DMS153 treated with DMSO at 0.1 percent for 48 hours (cell line): ENCODE measurements at regions not wholly inside any gene's neighbourhood (a gene's known extent, or its start where the extent isn't known, plus 50 kb on each side); places are given as distances from the start of the nearest gene placed in this dataset.
"Not testable (repeated sequence)": the region's sequence is repeated elsewhere in the genome, so short reads cannot be mapped to it uniquely, and the experiment has no call there.

Source experiments
- DNase-seq: peaks from one replicate; lab custom pipeline; 2025; ENCODE audit not compliant: unreplicated experiment; lab: John Stamatoyannopoulos, UW

DNA sequence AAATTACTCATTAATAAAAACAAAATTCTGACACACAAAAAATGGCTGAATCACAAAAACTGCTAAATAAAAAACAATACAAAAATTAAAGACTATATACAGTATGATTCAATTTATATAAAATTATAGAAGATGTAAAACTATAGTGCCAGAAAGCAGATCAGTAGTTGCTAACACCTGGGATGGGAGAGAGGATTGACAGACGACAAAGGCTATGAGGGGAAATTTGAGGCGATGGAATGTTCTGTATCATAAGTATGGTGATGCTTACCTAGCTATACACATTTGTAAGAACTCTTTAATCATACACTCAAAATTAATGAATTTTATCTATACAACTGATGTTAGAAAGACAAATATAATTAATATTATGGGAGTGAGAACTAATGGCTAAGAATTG lies 247.9 kb upstream of the GJE1 start:
- no peak for DNase-seq

DNA sequence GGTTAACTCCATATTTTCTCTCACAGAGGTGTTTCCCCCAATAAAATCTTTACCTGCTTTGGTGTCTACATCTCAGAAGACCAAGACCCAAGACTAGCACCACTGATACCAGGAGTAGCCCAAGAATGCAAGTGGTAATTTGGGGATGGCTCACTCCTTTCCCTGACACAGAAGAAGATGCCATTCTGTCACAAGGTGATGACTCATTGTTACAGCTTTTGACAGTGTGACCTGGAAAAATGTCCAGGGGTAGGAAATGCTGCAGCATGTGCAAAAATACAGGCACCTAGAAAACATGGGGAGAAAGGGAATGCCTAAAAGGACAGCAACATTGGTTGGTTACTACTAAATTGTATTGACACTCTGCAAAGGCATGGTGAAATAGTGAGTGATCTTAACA lies 254.0 kb upstream of the GJE1 start:
- DNase-seq, result no peak

DNA sequence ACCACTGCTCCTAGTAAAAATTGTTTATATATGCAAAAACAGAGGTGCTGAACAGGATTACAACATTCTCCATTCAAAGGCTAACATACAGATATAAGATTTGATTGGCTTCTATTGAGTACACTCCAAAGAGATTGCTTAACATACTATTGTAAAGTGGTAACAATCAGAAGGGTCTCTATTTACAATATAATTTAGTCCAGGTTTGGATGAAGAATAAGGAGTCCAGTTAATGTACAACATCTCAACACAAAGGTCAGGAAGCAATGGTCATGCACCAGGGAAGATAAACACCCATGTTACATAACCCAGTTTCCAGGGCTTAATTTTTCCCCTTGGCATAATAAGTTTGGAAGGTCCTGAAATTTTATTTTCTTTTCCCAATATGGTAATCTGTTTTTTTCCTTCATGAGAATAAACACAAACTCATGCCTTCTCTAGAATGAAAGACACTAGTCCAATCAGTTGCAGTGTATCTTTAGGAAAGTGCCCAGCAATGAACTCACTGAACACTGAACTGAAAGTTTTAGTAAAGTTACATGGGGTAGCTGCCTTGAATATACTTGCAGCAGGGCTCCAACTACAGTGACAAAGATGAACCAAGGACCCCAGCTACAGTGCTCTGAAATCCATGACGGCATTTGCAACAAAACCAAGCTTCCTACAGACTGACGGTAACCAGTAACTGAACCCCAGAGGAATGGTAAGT lies 255.3 kb upstream of the GJE1 start:
- DNase-seq, result no peak

DNA sequence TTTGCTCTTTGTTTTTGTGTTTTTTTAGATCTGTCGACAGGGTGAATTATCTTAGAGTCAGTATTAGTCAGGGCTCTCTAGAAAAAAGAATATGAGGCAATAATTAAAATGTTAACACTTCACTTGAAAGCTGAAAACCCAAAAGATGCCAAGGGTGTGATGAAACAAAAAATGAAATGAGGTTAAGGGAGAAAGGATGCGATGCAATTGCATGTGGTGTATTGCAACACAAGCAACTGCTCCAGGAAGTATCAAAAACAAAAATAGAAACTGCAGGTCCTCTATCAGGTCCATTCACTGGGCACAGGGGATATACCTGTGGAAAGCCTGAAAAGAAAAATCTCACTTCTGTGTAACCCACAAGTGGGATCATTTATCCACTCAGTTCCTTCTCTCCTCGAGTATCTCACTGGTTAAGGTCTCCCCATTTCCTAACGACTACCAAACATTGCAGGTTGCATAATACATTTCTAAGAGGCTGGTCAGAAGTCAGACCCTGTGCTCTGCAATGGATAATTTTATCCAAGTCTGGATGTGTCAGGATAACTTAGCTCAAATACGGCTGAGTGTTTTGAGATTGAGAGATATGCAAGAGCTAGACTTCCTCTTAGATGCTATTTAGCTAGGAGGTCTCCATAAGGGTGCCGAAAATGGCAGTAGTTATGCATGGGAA lies 257.7 kb upstream of the GJE1 start:
- DNase-seq, result no peak

DNA sequence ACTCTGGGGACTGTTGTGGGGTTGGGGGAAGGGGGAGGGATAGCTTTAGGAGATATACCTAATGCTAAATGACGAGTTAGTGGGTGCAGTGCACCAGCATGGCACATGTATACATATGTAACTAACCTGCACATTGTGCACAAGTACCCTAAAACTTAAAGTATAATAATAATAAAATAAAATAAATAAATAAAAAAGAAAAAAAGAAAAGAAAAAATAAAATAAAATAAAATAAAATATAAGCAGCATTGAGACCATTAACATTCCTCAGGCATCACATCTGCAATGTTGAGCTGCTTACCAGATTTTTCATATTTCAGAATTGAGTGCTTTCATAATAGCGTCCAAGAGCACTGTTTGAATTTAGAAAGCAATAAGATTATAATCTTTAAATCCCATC lies 263.2 kb upstream of the GJE1 start:
- DNase-seq, result not testable (repeated sequence)

DNA sequence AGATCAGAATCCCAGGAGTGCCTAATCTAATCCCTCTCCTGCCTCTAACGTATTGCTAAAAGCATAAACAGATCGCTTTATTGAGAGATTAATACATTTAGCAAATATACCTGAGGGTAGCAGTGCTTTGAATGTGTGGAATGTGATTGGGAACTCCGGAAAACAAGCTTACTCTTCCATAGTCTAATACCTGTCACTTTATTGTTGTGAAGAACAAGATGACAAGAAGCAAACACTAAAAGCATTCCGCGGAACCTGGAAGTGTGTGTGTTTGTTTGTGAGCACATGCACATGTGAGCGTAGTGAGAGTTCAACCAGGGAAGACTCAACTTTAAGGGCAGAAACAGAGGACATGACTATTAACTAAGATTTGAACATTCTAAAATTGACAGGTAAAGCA lies 265.0 kb upstream of the GJE1 start:
- DNase-seq, result no peak

DNA sequence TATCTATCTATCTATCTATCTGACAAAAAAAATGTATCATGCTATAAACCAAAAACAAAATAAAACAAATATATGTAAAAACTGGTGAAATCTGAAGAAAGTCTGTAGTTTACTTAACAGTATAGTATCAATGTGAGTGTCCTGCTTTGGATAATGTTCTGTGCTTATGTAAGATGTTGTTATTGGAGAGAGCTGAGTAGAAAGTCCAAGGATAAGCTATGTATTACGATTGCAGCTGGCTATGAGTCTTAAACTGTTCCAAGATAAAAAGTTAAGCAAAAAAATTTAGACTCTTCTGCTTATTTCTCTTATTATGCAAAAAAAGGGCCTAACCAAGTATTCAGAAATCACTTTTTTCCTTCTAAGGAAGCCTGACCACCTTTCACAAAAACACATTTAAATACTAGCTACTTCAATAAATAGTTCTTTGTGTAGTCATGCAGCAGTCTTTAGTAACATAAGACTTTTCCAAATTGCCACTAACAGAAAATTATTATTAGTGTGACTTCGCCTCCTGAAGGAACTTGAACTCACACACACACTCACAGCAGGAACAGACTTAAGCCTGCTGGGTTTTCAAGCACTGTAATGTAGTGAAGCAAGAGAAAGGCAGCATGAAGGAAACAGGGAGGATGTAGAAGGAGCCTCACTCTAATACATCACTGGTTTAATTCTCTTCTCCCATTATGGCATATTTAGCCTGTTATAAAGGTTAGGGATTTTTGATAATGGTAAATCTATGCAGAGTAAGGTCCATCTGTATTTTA lies 265.8 kb upstream of the GJE1 start:
- DNase-seq, result no peak

DNA sequence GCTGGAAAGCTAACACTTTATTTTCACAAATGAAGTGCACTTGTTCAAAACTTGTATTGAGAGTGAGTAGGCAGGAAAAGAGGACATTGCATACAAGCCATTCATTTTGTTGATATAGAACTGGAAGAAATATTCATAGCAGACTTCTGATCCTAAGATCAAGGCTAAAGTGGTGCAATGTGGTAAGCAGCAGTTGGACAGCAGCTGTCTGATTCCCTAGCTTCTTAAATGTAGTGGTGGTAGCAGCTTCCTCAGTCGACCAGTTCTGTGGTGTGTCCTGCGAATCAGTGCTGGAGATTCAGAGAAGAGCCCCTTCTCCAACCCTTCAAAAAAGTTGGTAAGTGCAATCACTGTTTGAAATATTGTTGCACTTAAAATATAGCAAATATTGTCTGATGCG lies 281.7 kb upstream of the GJE1 start:
- no peak for DNase-seq

DNA sequence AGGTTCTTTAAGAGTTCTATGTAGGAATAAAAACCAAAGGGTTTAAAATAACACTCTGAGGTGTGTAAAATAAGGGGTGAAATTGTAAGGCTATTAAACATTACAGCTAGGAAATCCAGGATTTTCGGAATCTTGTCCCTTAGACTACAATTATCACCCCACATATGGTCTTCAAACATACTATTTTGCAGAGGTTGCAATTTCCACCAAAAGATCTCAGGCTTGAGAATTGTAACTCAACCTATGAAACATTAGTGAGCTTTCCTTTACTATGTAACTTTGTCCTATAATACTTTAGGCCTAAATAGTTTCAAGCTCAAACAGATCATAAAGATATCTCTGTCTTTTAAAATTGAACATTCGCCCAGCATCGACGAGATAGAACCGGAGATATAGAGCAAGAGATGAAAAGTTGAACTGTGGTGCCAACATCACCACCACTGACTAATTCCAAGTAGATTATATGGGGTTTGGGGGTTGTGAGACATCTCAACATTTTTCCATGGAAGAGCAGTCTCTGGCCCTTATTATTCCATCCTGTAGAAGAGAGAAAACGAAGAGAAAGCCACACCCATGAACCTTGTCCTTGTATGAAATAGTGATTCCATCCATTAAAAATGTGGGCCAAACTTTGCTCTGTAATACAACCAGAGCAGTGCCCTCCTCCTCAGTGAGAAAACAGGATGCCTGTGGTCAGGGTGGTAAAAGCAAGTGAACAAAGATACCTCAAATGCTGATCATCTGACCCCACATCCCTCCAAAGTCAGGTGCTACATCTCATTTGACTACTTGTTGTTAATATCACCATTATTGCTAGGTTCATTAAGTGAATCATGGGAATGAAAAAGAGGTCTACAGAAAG lies 284.5 kb upstream of the GJE1 start:
- no peak for DNase-seq

DNA sequence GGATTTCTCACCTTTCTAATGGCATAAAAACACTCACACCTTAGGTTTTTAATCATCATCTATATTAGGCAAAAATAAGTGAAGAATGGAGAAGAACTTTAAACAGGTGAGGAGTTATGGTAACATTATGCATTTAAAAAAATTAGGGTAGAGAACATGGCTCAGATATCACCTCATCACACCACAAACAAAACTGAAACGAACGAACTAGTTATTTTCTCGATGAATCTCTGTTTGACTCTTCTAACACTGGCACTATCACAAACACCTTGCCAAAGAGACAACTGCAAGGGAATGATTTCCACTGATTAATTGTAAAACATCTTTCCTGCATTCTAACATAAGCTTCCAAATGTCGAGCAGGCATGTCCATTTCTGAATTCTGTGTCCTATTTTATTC lies 286.1 kb upstream of the GJE1 start:
- no peak for DNase-seq

DNA sequence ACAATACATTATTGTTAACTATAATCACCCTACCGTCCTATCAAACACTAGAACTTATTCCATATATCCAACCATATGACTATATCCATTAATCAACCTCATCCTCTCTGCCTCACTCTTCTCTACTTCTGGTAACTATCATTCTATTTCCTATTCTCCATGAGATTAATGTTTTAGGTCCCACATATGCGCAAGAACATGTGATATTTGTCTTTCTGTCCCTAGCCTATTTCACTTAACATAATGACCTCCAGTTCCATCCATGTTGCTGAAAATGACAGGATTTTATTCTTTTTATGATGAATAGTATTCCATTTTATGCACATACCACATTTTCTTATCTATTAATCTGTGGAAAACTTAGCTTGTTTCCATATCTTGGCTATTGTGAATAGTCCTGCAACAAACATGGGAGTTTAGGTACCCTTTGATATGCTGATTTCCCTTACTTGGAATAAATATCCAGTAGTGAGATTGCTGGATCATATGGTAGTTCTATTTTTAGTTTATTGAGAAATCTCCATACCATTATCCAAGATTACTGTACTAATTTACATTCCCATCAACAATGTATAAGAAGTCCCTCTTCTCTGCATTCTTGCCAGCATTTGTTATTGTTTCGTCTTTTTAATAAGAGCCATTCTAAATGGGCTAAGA lies 289.4 kb upstream of the GJE1 start:
- DNase-seq, result no peak

DNA sequence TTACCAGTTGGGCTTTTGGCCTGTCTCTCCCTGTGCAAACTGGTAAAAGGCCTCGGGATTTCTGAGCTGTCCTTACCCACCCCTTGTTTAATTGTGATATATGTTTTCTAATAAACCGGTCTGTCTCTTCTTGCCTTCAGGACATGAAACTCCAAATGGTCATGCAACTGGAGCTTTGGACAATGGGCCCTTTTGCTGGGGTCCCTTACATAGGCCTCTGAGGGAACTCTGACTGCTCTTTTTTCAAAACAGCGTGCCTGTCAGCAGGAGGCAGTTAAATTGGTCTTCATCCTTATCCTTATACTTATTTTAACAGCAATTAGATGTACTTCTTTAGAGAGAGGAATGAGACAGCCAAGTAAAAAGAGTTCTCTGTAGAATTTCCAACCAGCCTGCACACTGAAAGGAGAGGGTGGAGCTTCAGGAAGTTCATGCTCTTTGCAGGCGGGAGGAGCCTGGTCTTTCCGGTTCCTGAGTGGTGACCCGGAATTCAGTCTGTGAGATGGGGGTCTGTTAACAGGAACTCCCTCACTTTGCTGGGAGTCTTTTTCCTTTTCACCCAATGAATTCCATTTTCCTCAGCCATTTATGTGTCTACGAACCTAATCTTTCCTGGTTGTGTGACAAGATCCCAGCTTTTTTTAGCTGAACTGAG lies 299.6 kb upstream of the GJE1 start:
- DNase-seq, result no peak

DNA sequence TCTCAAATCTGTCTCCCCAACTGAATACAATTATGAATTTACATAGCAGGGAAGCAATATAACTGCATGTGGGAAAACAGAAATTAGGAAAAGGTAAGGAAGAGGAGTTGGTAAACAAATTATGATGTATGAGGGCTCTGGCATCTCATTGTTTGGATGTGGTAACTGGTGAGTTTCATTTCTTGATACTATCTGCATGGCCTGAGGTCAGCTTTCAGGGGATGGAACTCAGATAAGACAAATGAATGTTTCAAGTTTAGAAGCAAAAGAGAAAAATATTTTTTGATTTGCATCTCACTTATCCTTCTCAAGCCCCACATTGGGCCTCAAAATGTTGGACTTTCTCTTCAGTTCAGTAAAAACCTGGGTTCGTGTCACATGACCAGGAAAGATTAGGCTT lies 302.2 kb upstream of the GJE1 start:
- DNase-seq, result no peak

DNA sequence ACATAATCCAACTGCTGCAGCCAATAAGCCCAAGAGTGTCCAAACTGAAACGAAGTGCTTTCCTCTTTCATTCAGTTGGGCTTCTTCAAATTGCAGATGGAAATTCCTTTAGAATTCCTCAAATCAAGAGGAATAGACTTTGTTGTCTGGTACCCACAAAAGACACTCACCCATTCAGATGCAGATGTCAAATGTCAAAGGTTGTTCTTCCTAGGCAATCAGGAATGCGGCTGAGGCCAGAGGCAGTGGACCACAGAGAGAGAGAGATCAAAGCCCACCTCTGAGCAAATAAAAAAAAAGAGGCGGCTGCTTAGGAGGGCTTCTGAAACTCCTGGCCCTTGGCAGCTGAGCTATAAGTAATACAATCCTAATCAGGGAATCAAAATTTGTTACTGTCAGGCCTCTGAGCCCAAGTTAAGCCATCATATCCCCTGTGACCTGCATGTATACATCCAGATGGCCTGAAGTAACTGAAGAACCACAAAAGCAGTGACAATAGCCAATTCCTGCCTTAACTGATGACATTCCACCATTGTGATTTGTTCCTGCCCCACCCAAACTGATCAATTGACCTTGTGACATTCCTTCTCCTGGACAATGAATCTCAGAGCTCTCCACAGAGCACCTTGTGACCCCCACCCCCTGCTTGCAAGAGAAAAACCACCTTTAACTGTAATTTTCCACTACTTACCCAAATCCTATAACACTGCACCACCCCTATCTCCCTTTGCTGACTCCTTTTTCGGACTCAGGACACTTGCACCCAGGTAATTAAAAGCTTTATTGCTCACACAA lies 303.0 kb upstream of the GJE1 start:
- no peak for DNase-seq

DNA sequence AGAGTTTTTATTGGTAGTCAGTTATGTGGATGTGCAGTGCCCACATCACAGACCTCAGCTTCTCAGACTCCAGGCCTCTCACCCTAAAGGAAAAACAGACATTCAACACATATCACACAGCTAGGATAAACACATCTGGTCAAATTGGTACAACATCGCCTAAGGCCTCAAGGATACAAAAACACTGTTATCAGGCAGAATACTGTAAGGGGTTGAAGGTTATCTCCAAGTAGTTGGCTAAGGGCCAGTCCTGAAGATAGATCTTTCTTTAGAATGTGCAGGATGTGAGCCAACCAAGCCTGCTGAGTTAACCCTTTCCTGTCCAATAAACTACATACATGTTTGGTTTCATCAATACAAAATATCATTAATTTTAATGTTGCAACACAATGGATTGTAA lies 308.4 kb upstream of the GJE1 start:
- no peak for DNase-seq

DNA sequence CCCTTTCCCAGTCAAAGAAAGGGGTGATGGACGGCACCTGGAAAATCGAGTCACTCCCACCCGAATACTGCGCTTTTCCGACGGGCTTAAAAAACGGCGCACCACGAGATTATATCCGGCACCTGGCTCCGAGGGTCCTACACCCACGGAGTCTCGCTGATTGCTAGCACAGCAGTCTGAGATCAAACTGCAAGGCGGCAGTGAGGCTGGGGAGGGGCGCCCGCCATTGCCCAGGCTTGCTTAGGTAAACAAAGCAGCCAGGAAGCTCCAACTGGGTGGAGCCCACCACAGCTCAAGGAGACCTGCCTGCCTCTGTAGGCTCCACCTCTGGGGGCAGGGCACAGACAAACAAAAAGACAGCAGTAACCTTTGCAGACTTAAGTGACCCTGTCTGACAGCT lies 317.7 kb upstream of the GJE1 start:
- not testable (repeated sequence) for DNase-seq

DNA sequence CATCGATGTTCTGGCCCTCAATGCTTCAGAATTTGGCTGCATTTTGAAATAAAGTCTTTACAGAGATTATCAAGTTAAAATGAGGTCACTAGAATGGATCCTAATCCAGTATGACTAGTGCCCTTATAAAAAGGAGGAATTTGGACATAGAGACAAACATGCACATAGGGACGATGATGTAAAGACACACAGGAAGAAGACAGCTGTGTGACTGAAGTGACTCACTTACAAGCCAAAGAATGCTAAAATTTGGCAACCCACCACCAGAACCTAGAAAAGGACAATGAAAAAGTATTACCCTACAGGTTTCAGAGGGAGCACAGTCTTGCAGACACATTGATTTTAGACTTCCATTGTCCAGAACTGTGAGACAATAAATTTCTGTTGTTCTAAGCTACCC lies 322.8 kb upstream of the GJE1 start:
- no peak for DNase-seq

DNA sequence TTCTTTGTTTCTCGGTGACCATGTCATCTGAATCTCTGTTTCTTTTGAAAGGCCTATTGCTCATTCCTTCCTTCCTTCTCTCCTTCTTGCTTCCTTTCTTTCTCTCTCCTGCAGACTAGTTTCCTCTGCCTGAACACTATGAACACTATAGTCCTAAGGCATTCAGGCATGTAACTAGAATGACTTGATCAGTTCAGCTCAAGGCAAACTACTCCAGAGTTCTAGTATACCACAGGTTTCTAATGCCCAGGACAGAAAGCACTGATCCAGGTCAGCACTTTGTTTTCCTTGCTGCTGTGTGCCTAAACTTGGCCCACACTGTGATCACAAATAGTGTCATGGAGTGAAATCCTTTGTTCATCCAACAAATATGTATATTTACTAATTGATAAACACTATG lies 324.1 kb upstream of the GJE1 start:
- no peak for DNase-seq

DNA sequence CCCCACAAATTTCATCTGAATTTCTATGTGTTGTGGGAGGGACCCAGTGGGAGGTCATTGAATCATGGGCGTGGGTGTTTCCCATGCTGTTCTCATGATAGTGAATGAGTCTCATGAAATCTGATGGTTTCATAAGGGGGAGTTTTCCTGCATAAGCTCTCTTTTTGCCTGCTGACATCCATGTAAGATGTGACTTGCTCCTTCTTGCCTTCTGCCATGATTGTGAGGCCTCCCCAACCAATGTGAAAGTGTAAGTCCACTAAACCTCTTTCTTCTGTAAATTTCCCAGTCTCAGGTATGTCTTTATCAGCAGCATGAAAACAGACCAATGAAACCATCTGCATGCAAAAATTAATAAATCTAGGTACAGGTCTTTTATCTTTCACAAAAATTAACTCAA lies 331.8 kb upstream of the GJE1 start:
- DNase-seq, result not testable (repeated sequence)

DNA sequence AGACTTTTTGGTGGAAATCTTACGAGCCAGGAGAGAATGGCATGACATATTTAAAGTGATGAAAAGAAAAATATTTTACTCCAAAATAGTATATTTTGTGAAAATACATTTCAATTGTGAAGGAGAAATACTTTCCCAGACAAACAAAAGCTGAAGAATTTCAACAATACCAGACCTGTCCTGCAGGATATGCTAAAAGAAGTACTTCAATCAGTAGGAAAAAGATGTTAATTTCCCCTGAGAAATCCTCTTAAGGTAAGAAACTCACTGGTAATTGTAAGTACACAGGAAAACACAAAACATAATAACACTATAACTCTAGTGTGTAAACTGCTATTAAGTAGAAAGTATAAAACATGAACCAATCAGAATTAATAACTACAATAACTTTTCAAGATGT lies 341.8 kb upstream of the GJE1 start:
- DNase-seq, result no peak
